GM12892 (cell line): ENCODE measurements at regions not wholly inside any gene's neighbourhood (a gene's known extent, or its start where the extent isn't known, plus 50 kb on each side); places are given as distances from the start of the nearest gene placed in this dataset.

Experiments used
- POLR2A ChIP-seq: IDR thresholded peaks from 2 replicates; pipeline ENCODE4 v1.6.1; 2011; ENCODE audit warnings: low read depth, low read length, control low read depth
- POLR2AphosphoS5 ChIP-seq: IDR thresholded peaks from 2 replicates; pipeline ENCODE4 v1.6.1; 2011; ENCODE audit warnings: low read depth, low read length, control low read depth
- TAF1 ChIP-seq: IDR thresholded peaks from 2 replicates; pipeline ENCODE4 v1.6.1; 2011; ENCODE audit warnings: low read depth, mild to moderate bottlenecking, control low read depth, low read length, borderline replicate concordance

GRCh38 chr2:19299522-19299921 is 58.9 kb downstream of the OSR1 start:
- no peak for TF ChIP-seq POLR2A
- TF ChIP-seq POLR2AphosphoS5 = no peak
- TF ChIP-seq TAF1 = no peak
